GM19351 (cell line): ENCODE measurements at regions not wholly inside any gene's neighbourhood (a gene's known extent, or its start where the extent isn't known, plus 50 kb on each side); places are given as distances from the start of the nearest gene placed in this dataset.
"Not testable (repeated sequence)": the region's sequence is repeated elsewhere in the genome, so short reads cannot be mapped to it uniquely, and the experiment has no call there.

Source experiments
- ATAC-seq: cut with Tn5 transposase; IDR thresholded peaks from one replicate; pipeline ENCODE4 v1.9.1; 2021; ENCODE audit warnings: mild to moderate bottlenecking, moderate library complexity; ENCODE audit not compliant: unreplicated experiment

- ATAC-seq, result no peak
These were observed 198.9 kb upstream of the CAND1 start for GRCh38 chr12:67070307-67070600.

GRCh38 chr12:67070604-67071003 lies 198.6 kb upstream of the CAND1 start:
- no peak for ATAC-seq

- not testable (repeated sequence) for ATAC-seq
These were observed 196.9 kb upstream of the CAND1 start for GRCh38 chr12:67072281-67072680.

- ATAC-seq, result no peak
These were observed 195.8 kb upstream of the CAND1 start for GRCh38 chr12:67073336-67073735.

GRCh38 chr12:67074072-67074471 lies 195.1 kb upstream of the CAND1 start:
- no peak for ATAC-seq

- no peak for ATAC-seq
These were observed 191.5 kb upstream of the CAND1 start for GRCh38 chr12:67077617-67078016.

GRCh38 chr12:67078957-67079356 lies 190.2 kb upstream of the CAND1 start:
- no peak for ATAC-seq

- no peak for ATAC-seq
These were observed 188.5 kb upstream of the CAND1 start for GRCh38 chr12:67080637-67081036.

- ATAC-seq, result no peak
These were observed 186.9 kb upstream of the CAND1 start for GRCh38 chr12:67082221-67082620.

- ATAC-seq, result no peak
These were observed 183.5 kb upstream of the CAND1 start for GRCh38 chr12:67085699-67086098.

GRCh38 chr12:67086116-67086515 lies 183.0 kb upstream of the CAND1 start:
- ATAC-seq, result no peak

- no peak for ATAC-seq
These were observed 180.6 kb upstream of the CAND1 start for GRCh38 chr12:67088401-67089118.

GRCh38 chr12:67091204-67091603 lies 178.0 kb upstream of the CAND1 start:
- no peak for ATAC-seq

GRCh38 chr12:67091678-67092077 lies 177.5 kb upstream of the CAND1 start:
- no peak for ATAC-seq

GRCh38 chr12:67092934-67093333 lies 176.2 kb upstream of the CAND1 start:
- ATAC-seq, result not testable (repeated sequence)

- no peak for ATAC-seq
These were observed 172.4 kb upstream of the CAND1 start for GRCh38 chr12:67096533-67097318.

- ATAC-seq, result no peak
These were observed 169.3 kb upstream of the CAND1 start for GRCh38 chr12:67099858-67100257.

- no peak for ATAC-seq
These were observed 165.6 kb upstream of the CAND1 start for GRCh38 chr12:67103521-67103920.

- ATAC-seq, result no peak
These were observed 161.9 kb upstream of the CAND1 start for GRCh38 chr12:67107235-67107634.

- no peak for ATAC-seq
These were observed 161.3 kb upstream of the CAND1 start for GRCh38 chr12:67107751-67108269.

- not testable (repeated sequence) for ATAC-seq
These were observed 158.8 kb upstream of the CAND1 start for GRCh38 chr12:67110345-67110744.

- no peak for ATAC-seq
These were observed 158.0 kb upstream of the CAND1 start for GRCh38 chr12:67111182-67111581.
